Neural cell (in vitro differentiated cells): ENCODE measurements at regions not wholly inside any gene's neighbourhood (a gene's known extent, or its start where the extent isn't known, plus 50 kb on each side); places are given as distances from the start of the nearest gene placed in this dataset.
"Not testable (repeated sequence)": the region's sequence is repeated elsewhere in the genome, so short reads cannot be mapped to it uniquely, and the experiment has no call there.

ENCODE experiments used
- H2AFZ ChIP-seq: fragments of 200-600, 300-800 bp; sonication (generic), shearing (Covaris generic); 2 replicates; pipeline ENCODE4 v1.6.0; 2014; ENCODE audit warnings: low read depth, mild to moderate bottlenecking, antibody characterized with exemption, low read length, moderate library complexity
- H3F3A ChIP-seq: fragments of 200-600 bp; shearing (Covaris generic); 2 replicates; pipeline ENCODE4 v1.6.1; 2016; ENCODE audit warnings: mild to moderate bottlenecking, moderate library complexity, mixed read lengths, antibody characterized with exemption, low read length; ENCODE audit not compliant: insufficient read depth, poor library complexity, severe bottlenecking
- H3K27ac ChIP-seq: fragments of 200-600, 300-800 bp; sonication (generic), shearing (Covaris generic); 2 replicates; pipeline ENCODE4 v1.5.1; 2014; ENCODE audit warnings: mild to moderate bottlenecking, low read length, moderate library complexity
- H3K27me3 ChIP-seq: fragments of 300-800, 200-600 bp; sonication (generic), shearing (Covaris generic); 2 replicates; pipeline ENCODE4 v1.6.0; 2014; ENCODE audit warnings: mild to moderate bottlenecking, low read depth, low read length, moderate library complexity; ENCODE audit not compliant: insufficient read depth
- H3K36me3 ChIP-seq: fragments of 300-800, 200-600 bp; sonication (generic), shearing (Covaris generic); 2 replicates; pipeline ENCODE4 v1.5.1; 2014; ENCODE audit warnings: mild to moderate bottlenecking, antibody characterized with exemption, low read length, moderate library complexity; ENCODE audit not compliant: insufficient read depth
- H3K4me2 ChIP-seq: fragments of 300-800, 200-600 bp; sonication (generic), shearing (Covaris generic); 2 replicates; pipeline ENCODE4 v1.6.0; 2014; ENCODE audit warnings: mild to moderate bottlenecking, low read length
- H3K4me3 ChIP-seq: fragments of 300-800, 200-600 bp; sonication (generic), shearing (Covaris generic); 2 replicates; pipeline ENCODE4 v1.5.1; 2014; ENCODE audit warnings: mild to moderate bottlenecking, low read length, moderate library complexity
- H3K79me2 ChIP-seq: fragments of 200-600 bp; shearing (Covaris generic); replicated peaks from 2 replicates; pipeline ENCODE4 v1.6.0; 2014; ENCODE audit warnings: mild to moderate bottlenecking, low read length, moderate library complexity; ENCODE audit not compliant: insufficient read depth
- H3K9ac ChIP-seq: fragments of 300-800, 200-600 bp; sonication (generic), shearing (Covaris generic); 2 replicates; pipeline ENCODE4 v1.6.1; 2016; ENCODE audit warnings: mild to moderate bottlenecking, low read length, mixed read lengths
- H3K9me2 ChIP-seq: fragments of 200-600 bp; shearing (Covaris generic); 2 replicates; pipeline ENCODE4 v1.6.1; 2016; ENCODE audit warnings: mild to moderate bottlenecking, low read length, mixed read lengths; ENCODE audit not compliant: insufficient read depth
- H3K9me3 ChIP-seq: fragments of 200-600, 300-800 bp; sonication (generic), shearing (Covaris generic); 2 replicates; pipeline ENCODE4 v1.6.1; 2016; ENCODE audit warnings: mild to moderate bottlenecking, mixed run types, low read length, moderate library complexity, mixed read lengths
- H4K20me1 ChIP-seq: fragments of 200-600 bp; shearing (Covaris generic); 2 replicates; pipeline ENCODE4 v1.6.1; 2016; ENCODE audit warnings: mild to moderate bottlenecking, mixed run types; ENCODE audit not compliant: insufficient read depth
- CTCF ChIP-seq: fragments of 450-650 bp; IDR thresholded peaks from 2 replicates; pipeline ENCODE4 v1.5.1; 2014; ENCODE audit warnings: antibody characterized with exemption, mild to moderate bottlenecking, moderate library complexity; ENCODE audit not compliant: poor library complexity, severe bottlenecking
- EP300 ChIP-seq: fragments of 450-650 bp; conservative IDR thresholded peaks from 2 replicates; pipeline ENCODE4 v1.6.1; 2014; ENCODE audit warnings: antibody characterized with exemption, mild to moderate bottlenecking, moderate library complexity; ENCODE audit not compliant: poor library complexity, severe bottlenecking
- EZH2 ChIP-seq: fragments of 200-600, 300-800 bp; shearing (Covaris generic), sonication (generic); IDR thresholded peaks from 2 replicates; pipeline ENCODE4 v1.6.1; 2014; ENCODE audit warnings: antibody characterized with exemption, low read length, borderline replicate concordance, mild to moderate bottlenecking; ENCODE audit not compliant: insufficient read depth, poor library complexity, severe bottlenecking
- MXI1 ChIP-seq: fragments of 450-650 bp; conservative IDR thresholded peaks from 2 replicates; pipeline ENCODE4 v1.6.1; 2014; ENCODE audit warnings: antibody characterized with exemption, mild to moderate bottlenecking; ENCODE audit not compliant: poor library complexity, severe bottlenecking
- POLR2AphosphoS5 ChIP-seq: IDR thresholded peaks from 2 replicates; pipeline ENCODE4 v1.6.1; 2012
- RAD21 ChIP-seq: fragments of 450-650 bp; conservative IDR thresholded peaks from 2 replicates; pipeline ENCODE4 v1.6.1; 2014; ENCODE audit warnings: antibody characterized with exemption, mild to moderate bottlenecking, moderate library complexity
- REST ChIP-seq: IDR thresholded peaks from 2 replicates; pipeline ENCODE4 v1.6.1; 2012; ENCODE audit warnings: borderline replicate concordance
- SMC3 ChIP-seq: fragments of 450-650 bp; conservative IDR thresholded peaks from 2 replicates; pipeline ENCODE4 v1.6.1; 2014; ENCODE audit warnings: antibody characterized with exemption, mild to moderate bottlenecking, moderate library complexity; ENCODE audit not compliant: poor library complexity
- TAF1 ChIP-seq: IDR thresholded peaks from 2 replicates; pipeline ENCODE4 v1.6.1; 2012; ENCODE audit warnings: low read depth

GRCh38 chr4:42311591-42311990, 85.7 kb upstream of the SHISA3 start:
- TF ChIP-seq MXI1: no peak
- TF ChIP-seq POLR2AphosphoS5: no peak
- no peak for TF ChIP-seq CTCF
- no peak for TF ChIP-seq TAF1
- TF ChIP-seq EZH2: no peak
- TF ChIP-seq SMC3: no peak
- no peak for TF ChIP-seq RAD21
- no peak for TF ChIP-seq REST
- no peak for TF ChIP-seq EP300
- Histone ChIP-seq H3K4me3 (no peak overlapping the region), H3K9ac (no peak overlapping the region), H3K36me3 (no peaks in the 10 kb centered on the region), H3K27me3 (no peaks in the 10 kb centered on the region), H3K27ac (no peak overlapping the region), H3F3A (no peaks in the 10 kb centered on the region), H2AFZ (no peak overlapping the region), H4K20me1 (no peaks in the 10 kb centered on the region), H3K4me2 (no peak overlapping the region), H3K79me2 (no peaks in the 10 kb centered on the region), H3K9me3 (no peaks in the 10 kb centered on the region), H3K9me2 (no peaks in the 10 kb centered on the region)

- not testable (repeated sequence) for H3K4me2 ChIP-seq, H3K9ac ChIP-seq, H3K9me3 ChIP-seq, H2AFZ ChIP-seq, H3F3A ChIP-seq, H3K79me2 ChIP-seq, H3K36me3 ChIP-seq, H3K4me3 ChIP-seq, H3K9me2 ChIP-seq, H3K27me3 ChIP-seq, H3K27ac ChIP-seq, H4K20me1 ChIP-seq
Measured at GRCh38 chr4:42313420-42313819, 83.9 kb upstream of the SHISA3 start.

- H3K36me3 ChIP-seq: no peaks in the 10 kb centered on the region
- TF ChIP-seq RAD21: no peak
- no peak for TF ChIP-seq SMC3
- no peak for TF ChIP-seq TAF1
- no peak for TF ChIP-seq CTCF
- no peak for TF ChIP-seq EZH2
- TF ChIP-seq MXI1: no peak
- H3K27me3 ChIP-seq: no peaks in the 10 kb centered on the region
- no peak overlapping the region for H3K9ac ChIP-seq
- no peaks in the 10 kb centered on the region for H3K9me2 ChIP-seq
- no peaks in the 10 kb centered on the region for H3F3A ChIP-seq
- H3K27ac ChIP-seq: no peak overlapping the region
- H3K9me3 ChIP-seq: no peaks in the 10 kb centered on the region
- H2AFZ ChIP-seq: no peak overlapping the region
- no peak overlapping the region for H3K4me3 ChIP-seq
- H3K79me2 ChIP-seq: no peaks in the 10 kb centered on the region
- no peaks in the 10 kb centered on the region for H4K20me1 ChIP-seq
- H3K4me2 ChIP-seq: no peak overlapping the region
Measured at GRCh38 chr4:42313872-42314271, 83.4 kb upstream of the SHISA3 start.
